Right lobe of liver (tissue), 4 donors: ENCODE measurements at regions not wholly inside any gene's neighbourhood (a gene's known extent, or its start where the extent isn't known, plus 50 kb on each side); places are given as distances from the start of the nearest gene placed in this dataset.
"Not testable (repeated sequence)": the region's sequence is repeated elsewhere in the genome, so short reads cannot be mapped to it uniquely, and the experiment has no call there.

Experiments used
- CTCF ChIP-seq, 4 donors: fragments of 200-600 bp in 3 of 4; fragments of 450-650 bp in 1 of 4; IDR thresholded peaks; one replicate each; pipeline versions ENCODE4 v1.5.1 to v1.8.0; 2016 to 2022; ENCODE audit warnings: antibody characterized with exemption in 4 of 4, mild to moderate bottlenecking in 2 of 4
- POLR2A ChIP-seq: fragments of 450-650 bp; IDR thresholded peaks from one replicate; pipeline ENCODE4 v1.6.1; 2017; ENCODE audit warnings: antibody characterized with exemption, mild to moderate bottlenecking
- donor health status: DM: no; HTN: no; CAD: no.
- donor health status: DM: no; HTN: no; CAD: no.
- donor health status: DM: no; HTN: yes; CAD: no.

GRCh38 chr1:53399370-53400133, 59.6 kb upstream of the DMRTB1 start:
- TF ChIP-seq CTCF (IDR thresholded peaks at IDR 0.05); POLR2A: not testable (repeated sequence)
